ENCODE measurements at regions not wholly inside any gene's neighbourhood (a gene's known extent, or its start where the extent isn't known, plus 50 kb on each side); places are given as distances from the start of the nearest gene placed in this dataset.
A peak's percentile ranks its signal among the peaks of the same experiment; 100 is the strongest.
"Not testable (repeated sequence)": the region's sequence is repeated elsewhere in the genome, so short reads cannot be mapped to it uniquely, and the experiment has no call there.

DNA sequence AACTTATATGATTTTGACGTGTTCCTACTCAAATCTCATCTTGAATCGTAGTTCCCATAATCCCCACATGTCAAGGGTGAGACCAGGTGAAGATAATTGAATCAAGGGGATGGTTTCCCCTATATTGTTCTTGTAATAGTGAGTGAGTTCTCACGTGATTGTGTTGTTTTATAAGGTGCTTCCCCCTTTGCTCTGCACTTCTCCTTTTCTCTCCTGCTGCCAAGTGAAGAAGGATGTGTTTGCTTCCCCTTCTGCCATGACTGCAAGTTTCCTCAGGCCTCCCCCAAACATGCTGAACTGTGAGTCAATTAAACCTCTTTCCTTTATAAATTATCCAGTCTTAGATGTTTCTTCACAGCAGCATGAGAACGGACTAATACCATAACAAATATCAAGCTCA lies 83.2 kb downstream of the MANEA start:
- DNase-seq (ENCODE audit: low read depth in 4 of 4, low spot score in 3 of 4): no peak

DNA sequence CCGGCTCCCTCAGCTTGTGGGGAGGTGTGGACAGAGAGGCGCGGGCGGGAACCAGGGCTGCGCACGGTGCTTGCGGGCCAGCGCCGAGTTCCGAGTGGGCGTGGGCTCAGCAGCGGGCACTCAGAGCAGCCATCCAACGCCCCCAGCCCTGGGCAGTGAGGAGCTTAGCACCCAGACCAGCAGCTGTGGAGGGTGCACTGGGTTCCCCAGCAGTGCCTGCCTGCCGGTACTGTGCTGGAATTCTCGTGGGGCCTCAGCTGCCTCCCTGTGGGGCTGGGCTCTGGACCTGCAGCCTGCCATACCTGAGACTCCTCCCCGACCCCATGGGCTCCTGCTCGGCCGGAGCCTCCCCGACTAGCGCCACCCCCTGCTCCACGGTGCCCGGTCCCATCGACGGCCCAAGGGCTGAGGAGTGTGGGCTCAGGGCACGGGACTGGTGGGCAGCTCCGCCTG lies 92.7 kb downstream of the MANEA start:
- DNase-seq (ENCODE audit: low read depth in 4 of 4, low spot score in 3 of 4): no peak

DNA sequence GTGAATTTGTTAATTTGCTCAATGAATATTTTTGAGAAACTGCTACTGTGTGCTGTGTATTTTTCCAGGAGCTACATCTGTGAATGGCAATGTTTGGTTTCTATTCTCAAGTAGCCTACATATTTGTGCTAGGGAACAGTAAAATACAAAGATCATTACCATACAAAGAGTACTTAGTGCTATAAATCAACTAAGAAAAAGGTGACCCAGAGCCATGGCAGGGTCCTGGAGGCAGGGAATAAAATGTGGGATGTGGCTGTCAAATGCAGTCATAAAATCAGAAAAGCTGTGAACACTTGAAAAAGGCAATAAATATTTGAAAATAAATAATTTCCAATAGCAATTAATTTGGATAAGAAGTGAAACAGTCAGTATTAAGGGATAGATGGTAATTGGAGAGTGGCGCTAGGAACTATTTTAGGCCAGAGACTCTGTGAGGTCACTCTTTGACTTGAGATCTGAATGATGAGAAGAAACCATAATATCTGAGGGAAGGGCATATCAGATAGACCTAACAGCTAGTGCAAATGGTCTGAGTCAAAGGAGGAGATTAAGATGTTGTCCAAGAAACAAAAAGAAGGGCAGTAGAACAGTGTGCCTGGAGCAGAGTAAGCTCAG lies 98.8 kb downstream of the MANEA start:
- no peak for DNase-seq (ENCODE audit: low read depth in 4 of 4, low spot score in 3 of 4)

DNA sequence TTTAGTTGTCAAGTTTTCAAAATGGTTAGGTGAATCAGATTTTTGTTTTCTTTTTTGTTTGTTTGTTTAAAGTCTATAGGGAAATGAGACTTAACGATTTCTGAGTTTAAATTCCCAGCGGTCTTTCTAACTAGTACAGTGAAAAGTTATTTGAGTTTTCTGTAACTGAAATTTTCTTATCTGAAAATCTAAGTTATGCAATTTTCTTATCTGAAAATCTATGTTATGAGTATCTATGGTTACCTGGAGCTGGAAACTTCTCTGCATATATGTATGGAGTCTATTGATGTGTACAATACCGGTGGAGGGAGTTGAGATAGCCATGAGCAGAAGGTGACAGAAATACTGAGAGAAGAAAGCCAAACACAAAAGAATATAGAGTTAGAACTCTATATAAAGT lies 102.6 kb downstream of the MANEA start:
- DNase-seq (ENCODE audit: low read depth in 4 of 4, low spot score in 3 of 4): no peak

DNA sequence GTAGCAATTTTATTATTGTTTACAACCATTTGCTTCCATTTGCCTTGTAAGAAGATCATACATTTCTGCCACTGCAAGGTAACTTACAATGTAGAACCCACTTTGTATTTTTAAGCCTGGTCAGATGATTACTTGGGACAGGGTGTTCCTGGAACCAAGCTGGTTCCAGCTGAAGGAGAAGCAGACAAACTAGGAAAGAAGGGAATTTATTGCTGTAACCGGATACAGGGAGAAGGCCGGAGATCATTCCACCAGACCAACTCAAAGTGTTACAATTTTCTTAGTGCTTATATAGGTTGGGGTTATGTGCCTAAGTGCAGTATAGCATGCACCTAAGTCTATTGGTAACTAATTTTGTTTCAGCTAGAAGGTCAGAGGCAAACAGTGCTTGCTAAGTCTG lies 104.4 kb downstream of the MANEA start:
- no peak for DNase-seq (ENCODE audit: low read depth in 4 of 4, low spot score in 3 of 4)

DNA sequence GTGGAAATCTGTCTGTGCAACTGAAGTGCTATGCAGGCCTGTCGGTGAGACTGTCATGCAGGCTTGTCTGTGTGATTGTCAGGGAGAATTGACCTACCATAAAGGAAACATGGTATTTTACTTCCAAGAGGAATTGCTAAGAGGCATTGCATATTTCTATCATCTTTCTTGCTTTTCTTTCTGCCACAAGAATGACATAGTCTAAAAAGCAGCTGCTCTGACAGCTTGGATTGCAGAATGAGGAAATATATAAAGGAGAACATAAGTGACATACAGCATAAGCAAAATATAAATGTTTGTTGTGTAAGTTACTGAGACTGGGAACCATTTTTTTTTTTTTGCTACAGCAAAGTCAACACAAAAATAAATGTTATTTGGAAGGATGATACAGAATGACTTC lies 105.1 kb downstream of the MANEA start:
- no peak for DNase-seq (ENCODE audit: low read depth in 4 of 4, low spot score in 3 of 4)

DNA sequence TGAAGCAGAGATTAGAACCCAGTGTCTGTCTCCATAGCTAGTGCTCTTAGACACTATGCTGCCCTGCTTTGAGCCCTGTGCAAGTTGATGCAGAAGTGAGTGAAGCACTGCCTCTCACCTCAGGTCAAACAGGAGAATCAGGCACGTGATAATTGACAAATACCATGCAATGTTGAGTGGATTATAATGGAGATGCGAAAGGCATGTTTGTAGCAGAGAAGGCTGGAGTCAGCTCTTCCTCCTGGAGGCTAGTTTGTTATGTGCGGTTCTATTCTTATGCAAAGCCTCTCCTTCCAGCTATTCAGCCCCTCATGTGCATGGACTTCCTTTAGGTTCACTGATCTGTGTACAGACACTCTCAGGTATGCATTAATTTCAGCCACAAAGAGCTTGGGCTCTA lies 108.5 kb downstream of the MANEA start:
- no peak for DNase-seq (ENCODE audit: low read depth in 4 of 4, low spot score in 3 of 4)

DNA sequence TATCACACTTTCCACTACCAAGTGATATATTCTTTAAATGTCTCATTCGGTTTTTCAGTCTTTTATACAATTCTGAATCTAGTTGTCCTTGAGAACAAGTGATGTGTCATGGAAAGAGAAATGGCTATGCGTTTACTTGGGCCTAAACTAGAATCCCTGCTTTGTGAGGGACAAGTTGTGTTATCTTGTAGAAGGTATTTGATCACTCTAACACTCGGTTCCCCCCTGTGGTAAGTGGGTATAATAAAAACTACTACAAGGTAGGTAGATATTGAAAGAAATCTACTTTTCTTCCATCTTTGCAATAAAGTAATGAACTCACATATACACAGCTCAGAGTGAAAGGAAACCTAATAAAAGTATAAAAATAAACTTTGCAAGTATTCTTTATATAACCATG lies 108.9 kb downstream of the MANEA start:
- DNase-seq (ENCODE audit: low read depth in 4 of 4, low spot score in 3 of 4): no peak

DNA sequence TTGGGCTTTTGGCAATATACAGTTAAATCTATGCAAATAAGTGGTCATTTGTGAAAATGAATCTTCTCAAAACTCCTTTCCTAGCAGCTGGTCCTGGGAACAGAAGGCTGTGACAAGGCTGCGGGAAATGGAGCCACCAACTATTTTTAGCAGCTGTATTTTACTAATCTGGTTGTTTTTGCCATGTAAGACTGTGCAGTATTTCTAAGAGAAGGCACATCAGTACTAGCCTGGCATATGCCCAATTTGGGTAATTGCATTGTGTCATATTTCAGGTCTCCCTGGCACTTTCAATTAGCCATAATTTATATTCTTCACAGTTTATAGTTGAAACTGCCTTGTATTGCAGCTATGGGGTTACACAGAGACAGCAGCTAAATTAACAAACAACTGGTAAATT lies 109.6 kb downstream of the MANEA start:
- no peak for DNase-seq (ENCODE audit: low read depth in 4 of 4, low spot score in 3 of 4)

DNA sequence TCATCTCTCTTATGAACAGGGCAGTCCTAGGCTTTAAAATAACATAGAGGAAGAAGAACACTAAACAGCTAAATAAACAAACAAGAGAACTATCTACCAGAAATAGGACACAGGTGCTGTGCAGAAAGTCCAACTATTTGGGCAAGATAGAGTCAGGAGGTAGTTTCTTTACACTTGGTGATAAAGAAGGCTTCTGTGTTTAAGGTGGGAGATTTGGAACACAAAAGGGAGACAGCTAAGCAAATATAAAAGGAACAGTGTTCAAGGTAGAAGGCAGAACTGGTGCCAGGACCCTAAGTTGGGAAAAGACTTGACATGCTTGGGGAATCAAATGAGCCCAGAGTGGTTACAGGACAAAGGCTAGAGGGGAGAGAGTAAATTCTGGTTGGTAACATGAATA lies 110.5 kb downstream of the MANEA start:
- DNase-seq (ENCODE audit: low read depth in 4 of 4, low spot score in 3 of 4): no peak

DNA sequence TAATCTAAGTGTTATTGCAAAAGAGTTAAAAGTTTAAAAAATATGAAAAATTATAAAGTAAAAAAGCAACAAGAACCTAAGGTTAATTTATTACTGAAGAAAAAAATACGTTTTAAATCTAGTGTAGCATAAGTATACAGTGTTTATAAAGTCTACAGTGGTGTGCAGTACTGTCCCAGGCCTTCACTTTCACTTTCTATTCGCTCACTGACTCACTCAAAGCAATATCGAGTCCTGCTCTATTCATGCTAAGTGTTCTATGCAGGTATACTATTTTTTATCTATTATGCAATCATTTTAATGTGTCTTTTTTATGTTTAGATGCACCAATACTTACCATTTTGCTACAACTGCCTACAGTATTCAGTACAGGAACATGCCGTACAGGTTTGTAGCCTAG lies 113.0 kb downstream of the MANEA start:
- no peak for DNase-seq (ENCODE audit: low read depth in 4 of 4, low spot score in 3 of 4)

DNA sequence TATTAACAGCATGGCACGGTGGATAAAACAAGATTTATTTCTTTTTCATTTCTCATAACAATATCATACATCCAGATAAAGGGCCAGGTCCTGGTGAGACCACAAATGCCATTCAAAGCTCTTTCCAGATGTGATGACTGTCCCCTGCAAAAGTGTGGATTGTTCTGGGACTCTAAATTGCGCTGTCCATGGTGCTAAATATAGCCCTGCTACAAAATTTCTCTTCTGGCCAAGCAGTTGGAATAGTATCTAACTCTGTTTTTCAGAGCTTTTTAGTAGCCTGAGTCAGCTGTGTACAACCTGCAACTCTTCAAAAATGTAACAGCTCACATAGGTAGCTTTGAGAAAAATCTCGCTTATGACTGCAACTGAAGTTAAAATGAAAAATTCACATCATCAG lies 115.8 kb downstream of the MANEA start:
- peak in 3 of 4 donors; percentile 7 to 13 (median 9) for DNase-seq (ENCODE audit: low read depth in 4 of 4, low spot score in 3 of 4)

DNA sequence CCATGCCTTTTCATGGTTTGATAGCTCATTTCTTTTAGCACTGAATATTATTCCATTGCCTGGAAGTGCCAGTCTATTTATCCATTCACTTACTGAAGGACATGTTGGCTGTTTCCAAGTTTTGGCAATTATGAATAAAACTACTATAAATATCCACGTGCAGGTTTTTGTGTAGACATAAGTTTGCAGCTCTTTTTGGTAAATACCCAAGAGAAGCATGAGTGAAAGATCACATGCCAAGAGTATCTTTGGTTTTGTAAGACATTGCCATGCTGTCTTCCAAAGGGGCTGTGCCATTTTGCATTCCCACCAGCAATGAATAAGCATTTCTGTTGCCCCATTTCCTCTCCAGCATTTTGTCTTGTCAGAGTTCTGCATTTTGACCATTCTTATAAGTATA lies 120.9 kb downstream of the MANEA start:
- no peak for DNase-seq (ENCODE audit: low read depth in 4 of 4, low spot score in 3 of 4)

DNA sequence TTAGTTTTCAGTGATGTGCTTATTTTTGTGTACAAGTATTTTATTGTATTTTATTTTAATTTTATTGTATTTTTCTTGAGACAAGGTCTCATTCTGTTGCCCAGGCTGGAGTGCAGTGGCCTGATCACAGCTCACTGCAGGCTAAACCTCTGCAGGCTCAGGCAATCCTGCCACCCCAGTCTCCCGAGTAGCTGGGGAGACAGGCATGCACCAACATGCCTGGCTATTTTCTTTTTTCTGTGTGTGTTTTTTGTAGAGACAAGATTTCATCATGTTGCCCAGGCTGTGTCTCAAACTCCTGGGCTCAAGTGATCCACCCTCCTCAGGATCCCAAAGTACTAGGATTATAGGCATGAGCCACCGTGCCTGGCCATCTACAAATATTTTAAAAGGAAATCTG lies 146.3 kb downstream of the MANEA start:
- no peak for DNase-seq (ENCODE audit: low read depth in 4 of 4, low spot score in 3 of 4)

DNA sequence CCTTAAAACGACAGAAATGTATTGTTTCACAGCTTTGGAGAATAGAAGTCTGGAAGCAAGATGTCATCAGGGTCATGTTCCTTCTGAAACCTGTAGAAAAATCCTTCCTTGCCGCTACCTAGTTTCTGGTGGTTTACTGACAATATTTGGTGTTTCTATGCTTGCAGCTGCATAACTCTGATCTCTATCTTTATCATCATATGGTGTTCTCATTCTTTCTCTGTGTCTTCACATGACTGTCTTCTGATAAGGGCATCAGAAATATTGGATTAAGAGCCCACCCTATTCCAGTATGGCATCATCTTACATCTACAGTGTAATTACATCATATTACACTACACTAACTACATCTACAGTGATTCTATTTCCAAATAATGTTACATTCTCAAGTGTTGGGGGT lies 148.0 kb downstream of the MANEA start:
- no peak for DNase-seq (ENCODE audit: low read depth in 4 of 4, low spot score in 3 of 4)

DNA sequence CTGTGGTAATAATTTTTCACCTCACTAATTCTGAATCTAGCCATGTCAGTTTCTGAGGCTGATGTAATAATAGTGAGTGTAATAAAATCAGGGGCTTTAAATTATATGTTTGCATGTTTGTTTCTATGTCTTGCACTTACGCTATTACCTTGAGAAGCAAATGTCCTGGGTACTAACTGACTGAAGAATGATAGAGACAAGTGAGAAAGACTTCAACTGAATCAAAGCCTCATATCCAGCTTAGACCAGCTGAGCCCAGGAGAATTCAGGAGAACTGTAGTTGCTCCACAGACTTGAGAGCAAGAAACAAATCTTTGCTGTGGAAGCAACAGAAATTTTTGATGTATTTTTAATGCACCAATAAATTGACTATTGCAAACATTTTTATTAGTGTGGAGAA lies 162.8 kb downstream of the MANEA start:
- DNase-seq (ENCODE audit: low read depth in 4 of 4, low spot score in 3 of 4): no peak

DNA sequence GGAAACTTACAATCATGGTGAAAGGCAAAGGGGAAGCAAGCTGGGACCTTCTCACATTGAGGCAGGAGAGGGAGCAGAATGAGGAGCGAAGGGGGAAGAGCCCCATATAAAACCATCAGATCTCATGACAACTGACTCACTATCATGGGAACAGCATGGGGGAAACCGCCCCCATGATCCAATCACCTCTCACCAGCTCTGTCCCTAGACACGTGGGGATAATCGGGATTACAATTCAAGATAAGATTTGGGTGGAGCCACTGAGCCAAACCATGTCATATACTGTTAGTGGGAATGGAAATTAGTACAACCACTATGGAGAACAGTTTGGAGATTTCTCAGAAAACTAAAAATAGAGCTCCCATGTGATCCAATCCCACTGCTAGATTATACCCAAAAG lies 163.7 kb downstream of the MANEA start:
- no peak for DNase-seq (ENCODE audit: low read depth in 4 of 4, low spot score in 3 of 4)

DNA sequence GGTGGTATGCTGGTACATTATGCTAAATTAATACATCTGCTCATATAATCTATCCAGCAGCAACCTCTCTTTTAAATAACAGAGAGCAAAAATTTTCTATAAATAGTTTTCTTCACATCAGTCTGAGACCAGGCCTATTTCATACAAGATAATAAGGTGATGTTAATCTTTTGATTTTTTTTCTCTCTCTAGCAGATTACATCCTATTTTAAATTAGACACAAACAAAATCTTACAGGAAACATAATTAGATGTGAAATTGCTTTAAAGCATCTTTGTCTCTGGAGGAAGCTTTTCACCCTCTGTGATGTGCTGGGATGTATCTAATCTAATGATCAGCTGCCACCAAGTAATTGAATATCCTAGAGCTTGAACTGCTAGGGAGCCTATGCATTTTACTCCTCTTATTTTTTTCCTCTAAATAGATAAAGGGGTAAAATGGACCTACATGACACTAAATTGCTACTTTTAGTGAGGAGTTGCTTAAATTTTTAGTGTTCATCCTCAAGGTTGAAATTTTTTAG lies 165.5 kb downstream of the MANEA start:
- DNase-seq (ENCODE audit: low read depth in 4 of 4, low spot score in 3 of 4): no peak

DNA sequence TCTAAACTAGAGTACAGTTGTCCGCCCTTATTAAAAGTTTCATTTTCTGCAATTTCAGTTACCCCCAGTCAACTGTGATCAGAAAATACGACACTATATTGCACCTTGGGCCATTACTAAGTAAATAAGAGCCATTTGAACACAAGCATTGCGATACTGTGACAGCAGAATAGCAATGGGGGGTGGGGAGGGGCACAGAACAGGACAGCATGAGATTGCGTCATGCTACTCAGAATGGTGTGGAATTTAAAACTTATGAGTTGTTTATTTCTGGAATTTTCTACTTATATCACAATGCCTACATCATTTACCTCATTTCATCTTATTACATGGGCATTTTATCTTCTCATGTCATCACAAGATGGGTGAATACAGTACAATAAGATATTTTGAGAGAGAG lies 166.3 kb downstream of the MANEA start:
- no peak for DNase-seq (ENCODE audit: low read depth in 4 of 4, low spot score in 3 of 4)

DNA sequence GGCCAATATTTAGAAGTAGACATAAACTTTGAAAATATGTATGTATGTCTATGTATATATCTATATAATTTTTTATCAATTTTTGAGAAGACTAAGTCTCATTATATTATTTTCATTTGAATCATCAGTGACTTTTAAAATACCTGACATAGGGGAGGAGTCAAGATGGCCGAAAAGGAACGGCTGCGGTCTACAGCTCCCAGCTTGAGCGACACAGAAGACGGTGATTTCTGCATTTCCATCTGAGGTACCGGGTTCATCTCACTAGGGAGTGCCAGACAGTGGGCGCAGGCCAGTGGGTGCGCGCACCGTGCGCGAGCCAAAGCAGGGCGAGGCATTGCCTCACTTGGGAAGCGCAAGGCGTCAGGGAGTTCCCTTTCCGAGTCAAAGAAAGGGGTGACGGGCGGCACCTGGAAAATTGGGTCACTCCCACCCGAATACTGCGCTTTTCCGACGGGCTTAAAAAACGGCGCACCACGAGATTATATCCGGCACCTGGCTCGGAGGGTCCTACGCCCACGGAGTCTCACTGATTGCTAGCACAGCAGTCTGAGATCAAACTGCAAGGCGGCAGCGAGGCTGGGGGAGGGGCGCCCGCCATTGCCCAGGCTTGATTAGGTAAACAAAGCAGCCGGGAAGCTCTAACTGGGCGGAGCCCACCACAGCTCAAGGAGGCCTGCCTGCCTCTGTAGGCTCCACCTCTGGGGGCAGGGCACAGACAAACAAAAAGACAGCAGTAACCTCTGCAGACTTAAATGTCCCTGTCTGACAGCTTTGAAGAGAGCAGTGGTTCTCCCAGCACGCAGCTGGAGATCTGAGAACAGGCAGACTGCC lies 181.1 kb downstream of the MANEA start:
- DNase-seq (ENCODE audit: low read depth in 4 of 4, low spot score in 3 of 4): not testable (repeated sequence)

DNA sequence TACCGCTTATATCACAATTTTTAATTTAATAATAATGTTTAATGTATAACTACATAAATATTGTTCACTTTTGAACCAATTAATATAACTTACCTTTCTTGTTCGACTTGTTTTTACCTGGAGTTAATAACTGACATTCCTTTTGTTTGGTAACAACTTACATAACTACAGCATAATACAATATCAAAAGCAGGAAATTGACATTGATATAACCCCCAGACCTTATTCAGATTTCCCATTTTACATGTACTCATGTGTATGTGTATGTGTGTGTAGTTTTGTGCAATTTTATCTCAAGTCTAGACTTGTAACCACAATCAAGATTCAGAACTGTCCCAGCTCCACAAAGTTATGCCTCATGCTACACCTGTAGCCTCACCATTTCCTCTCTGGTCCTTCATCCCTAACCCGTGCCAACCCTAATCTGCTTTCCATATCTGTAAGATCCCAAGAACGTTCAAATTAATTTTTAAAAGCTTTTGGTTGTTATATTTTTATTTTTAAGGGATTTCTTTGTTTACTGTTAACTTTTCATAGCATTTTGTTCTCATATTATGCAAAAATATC lies 190.6 kb downstream of the MANEA start:
- peak in 1 of 4 donors; percentile 8 for DNase-seq (ENCODE audit: low read depth in 4 of 4, low spot score in 3 of 4)

DNA sequence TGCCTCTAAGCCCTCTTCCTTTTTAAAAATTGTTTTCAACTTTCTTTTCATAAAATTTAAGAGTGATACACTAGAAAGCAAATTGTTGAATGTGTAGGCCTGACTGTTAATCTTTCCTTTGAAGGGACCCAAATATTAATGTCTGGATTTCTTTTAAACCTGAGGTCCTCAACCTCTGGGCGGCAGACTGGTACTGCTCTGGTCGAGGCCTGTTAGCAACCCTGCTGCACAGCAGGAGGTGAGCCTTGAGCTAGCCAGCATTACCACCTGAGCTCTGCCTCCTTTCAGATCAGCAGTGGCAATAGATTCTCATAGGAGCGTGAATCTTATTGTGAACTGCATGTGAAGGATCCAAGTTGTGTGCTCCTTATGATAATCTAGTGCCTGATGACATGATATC lies 191.2 kb downstream of the MANEA start:
- DNase-seq (ENCODE audit: low read depth in 4 of 4, low spot score in 3 of 4): no peak

All from right renal pelvis (tissue), 4 donors.